NT2/D1 (cell line): ENCODE measurements at regions not wholly inside any gene's neighbourhood (a gene's known extent, or its start where the extent isn't known, plus 50 kb on each side); places are given as distances from the start of the nearest gene placed in this dataset.

Experiments
- SUZ12 ChIP-seq: IDR thresholded peaks from 2 replicates; pipeline ENCODE4 v1.6.1; 2011; ENCODE audit not compliant: insufficient read length, insufficient read depth; ENCODE audit errors: extremely low read depth
- YY1 ChIP-seq: IDR thresholded peaks from 2 replicates; pipeline ENCODE4 v1.6.1; 2011; ENCODE audit not compliant: insufficient read length, insufficient read depth
- ZNF274 ChIP-seq: IDR thresholded peaks from 2 replicates; pipeline ENCODE4 v1.6.1; 2011; ENCODE audit warnings: mild to moderate bottlenecking, low read depth, low read length

GRCh38 chr3:80275120-80275519 lies 507.3 kb upstream of the ROBO1 start:
- TF ChIP-seq ZNF274 (no peak), SUZ12 (no peak), YY1 (no peak)
